ENCODE measurements at regions not wholly inside any gene's neighbourhood (a gene's known extent, or its start where the extent isn't known, plus 50 kb on each side); places are given as distances from the start of the nearest gene placed in this dataset.

- TF ChIP-seq ISL1 (CRISPR knock-in tag; IDR thresholded peaks at IDR 0.05) (no peak), GLIS3 (CRISPR knock-in tag; IDR thresholded peaks at IDR 0.05) (no peak), SNAI2 (CRISPR knock-in tag; IDR thresholded peaks at IDR 0.05) (no peak), ZFP3 (CRISPR knock-in tag; IDR thresholded peaks at IDR 0.05) (no peak)
- ATAC-seq = no peak
These were observed 77.7 kb downstream of the LINC01488 start for GRCh38 chr11:69559181-69559580.

- ATAC-seq = no peak
- no peak for TF ChIP-seq POU6F1 (CRISPR knock-in tag; IDR thresholded peaks at IDR 0.05; ENCODE audit: borderline replicate concordance, low read depth)
- TF ChIP-seq RARB (CRISPR knock-in tag; IDR thresholded peaks at IDR 0.05) = no peak
- TF ChIP-seq ZNF565 (CRISPR knock-in tag; conservative IDR thresholded peaks at IDR 0.05; ENCODE audit: low read depth) = no peak
- TF ChIP-seq, protein P1, sequence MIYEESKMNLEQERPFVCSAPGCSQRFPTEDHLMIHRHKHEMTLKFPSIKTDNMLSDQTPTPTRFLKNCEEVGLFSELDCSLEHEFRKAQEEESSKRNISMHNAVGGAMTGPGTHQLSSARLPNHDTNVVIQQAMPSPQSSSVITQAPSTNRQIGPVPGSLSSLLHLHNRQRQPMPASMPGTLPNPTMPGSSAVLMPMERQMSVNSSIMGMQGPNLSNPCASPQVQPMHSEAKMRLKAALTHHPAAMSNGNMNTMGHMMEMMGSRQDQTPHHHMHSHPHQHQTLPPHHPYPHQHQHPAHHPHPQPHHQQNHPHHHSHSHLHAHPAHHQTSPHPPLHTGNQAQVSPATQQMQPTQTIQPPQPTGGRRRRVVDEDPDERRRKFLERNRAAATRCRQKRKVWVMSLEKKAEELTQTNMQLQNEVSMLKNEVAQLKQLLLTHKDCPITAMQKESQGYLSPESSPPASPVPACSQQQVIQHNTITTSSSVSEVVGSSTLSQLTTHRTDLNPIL (CRISPR knock-in tag; IDR thresholded peaks at IDR 0.05; ENCODE audit: low read depth) = no peak
- no peak for TF ChIP-seq GLIS3 (CRISPR knock-in tag; IDR thresholded peaks at IDR 0.05)
- no peak for TF ChIP-seq PPARA (CRISPR knock-in tag; IDR thresholded peaks at IDR 0.05; ENCODE audit: borderline replicate concordance)
- TF ChIP-seq SNAI2 (CRISPR knock-in tag; IDR thresholded peaks at IDR 0.05) = no peak
- no peak for TF ChIP-seq ZFP30 (CRISPR knock-in tag; IDR thresholded peaks at IDR 0.05)
- no peak for TF ChIP-seq ZFP3 (CRISPR knock-in tag; IDR thresholded peaks at IDR 0.05)
- TF ChIP-seq OSR1 (CRISPR knock-in tag; IDR thresholded peaks at IDR 0.05) = no peak
- TF ChIP-seq ZC3H10 (CRISPR knock-in tag; IDR thresholded peaks at IDR 0.05) = no peak
- TF ChIP-seq TSHZ2 (CRISPR knock-in tag; IDR thresholded peaks at IDR 0.05) = no peak
- TF ChIP-seq TOX (CRISPR knock-in tag; IDR thresholded peaks at IDR 0.05; ENCODE audit: borderline replicate concordance) = no peak
- no peak for TF ChIP-seq CSRNP3 (CRISPR knock-in tag; IDR thresholded peaks at IDR 0.05)
- no peak for TF ChIP-seq TCF4 (CRISPR knock-in tag; IDR thresholded peaks at IDR 0.05; ENCODE audit: borderline replicate concordance)
- TF ChIP-seq ZNF8 (CRISPR knock-in tag; IDR thresholded peaks at IDR 0.05) = no peak
- TF ChIP-seq BACH2 (CRISPR knock-in tag; IDR thresholded peaks at IDR 0.05; ENCODE audit: borderline replicate concordance) = no peak
These were observed 78.8 kb downstream of the LINC01488 start for GRCh38 chr11:69560141-69560790.

- ATAC-seq = no peak
- TF ChIP-seq TCF4 (CRISPR knock-in tag; IDR thresholded peaks at IDR 0.05; ENCODE audit: borderline replicate concordance) (no peak), ZNF70 (CRISPR knock-in tag; IDR thresholded peaks at IDR 0.05) (no peak), TOX (CRISPR knock-in tag; IDR thresholded peaks at IDR 0.05; ENCODE audit: borderline replicate concordance) (no peak)
These were observed 78.7 kb upstream of the CCND1 start for GRCh38 chr11:69562302-69562701.

DNA sequence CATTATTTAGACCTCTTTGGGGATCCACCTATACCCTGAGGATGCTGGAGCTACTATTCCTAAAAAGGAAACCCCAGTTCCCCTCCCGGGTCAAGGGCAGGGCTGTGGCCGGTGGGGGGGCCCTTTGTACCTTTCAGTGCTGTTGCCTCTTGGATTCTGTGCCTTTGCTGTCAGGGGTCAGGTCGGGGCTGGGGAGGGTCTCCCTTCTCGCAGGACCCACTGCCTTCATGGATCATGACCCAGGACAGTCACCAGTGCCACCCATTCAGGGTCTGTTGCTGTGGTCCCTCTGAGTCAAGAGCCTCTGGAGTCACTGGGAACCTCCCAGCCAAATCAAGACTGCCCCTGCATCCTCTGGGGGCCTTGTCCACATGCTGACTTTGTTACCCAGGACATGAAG lies 78.1 kb upstream of the CCND1 start:
- no peak for ATAC-seq
- TF ChIP-seq, protein P2, sequence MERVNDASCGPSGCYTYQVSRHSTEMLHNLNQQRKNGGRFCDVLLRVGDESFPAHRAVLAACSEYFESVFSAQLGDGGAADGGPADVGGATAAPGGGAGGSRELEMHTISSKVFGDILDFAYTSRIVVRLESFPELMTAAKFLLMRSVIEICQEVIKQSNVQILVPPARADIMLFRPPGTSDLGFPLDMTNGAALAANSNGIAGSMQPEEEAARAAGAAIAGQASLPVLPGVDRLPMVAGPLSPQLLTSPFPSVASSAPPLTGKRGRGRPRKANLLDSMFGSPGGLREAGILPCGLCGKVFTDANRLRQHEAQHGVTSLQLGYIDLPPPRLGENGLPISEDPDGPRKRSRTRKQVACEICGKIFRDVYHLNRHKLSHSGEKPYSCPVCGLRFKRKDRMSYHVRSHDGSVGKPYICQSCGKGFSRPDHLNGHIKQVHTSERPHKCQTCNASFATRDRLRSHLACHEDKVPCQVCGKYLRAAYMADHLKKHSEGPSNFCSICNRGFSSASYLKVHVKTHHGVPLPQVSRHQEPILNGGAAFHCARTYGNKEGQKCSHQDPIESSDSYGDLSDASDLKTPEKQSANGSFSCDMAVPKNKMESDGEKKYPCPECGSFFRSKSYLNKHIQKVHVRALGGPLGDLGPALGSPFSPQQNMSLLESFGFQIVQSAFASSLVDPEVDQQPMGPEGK (CRISPR knock-in tag; IDR thresholded peaks at IDR 0.05; ENCODE audit: borderline replicate concordance) = no peak
- TF ChIP-seq TCF4 (CRISPR knock-in tag; IDR thresholded peaks at IDR 0.05; ENCODE audit: borderline replicate concordance) = no peak
- no peak for TF ChIP-seq BACH2 (CRISPR knock-in tag; IDR thresholded peaks at IDR 0.05; ENCODE audit: borderline replicate concordance)
- no peak for TF ChIP-seq ESRRG (CRISPR knock-in tag; IDR thresholded peaks at IDR 0.05)
- no peak for TF ChIP-seq ZFP3 (CRISPR knock-in tag; IDR thresholded peaks at IDR 0.05)
- no peak for TF ChIP-seq RARB (CRISPR knock-in tag; IDR thresholded peaks at IDR 0.05)
- TF ChIP-seq TSHZ2 (CRISPR knock-in tag; IDR thresholded peaks at IDR 0.05) = no peak
- TF ChIP-seq OSR1 (CRISPR knock-in tag; IDR thresholded peaks at IDR 0.05) = no peak
- no peak for TF ChIP-seq ZNF8 (CRISPR knock-in tag; IDR thresholded peaks at IDR 0.05)
- TF ChIP-seq, protein P1 (CRISPR knock-in tag; IDR thresholded peaks at IDR 0.05; ENCODE audit: low read depth) = no peak

All from SK-N-SH treated with all-trans-retinoic acid at 6 μM for 48 hours (cell line).